GM04503 (cell line): ENCODE measurements at regions not wholly inside any gene's neighbourhood (a gene's known extent, or its start where the extent isn't known, plus 50 kb on each side); places are given as distances from the start of the nearest gene placed in this dataset.

Source experiments
- DNase-seq: peaks from one replicate; pipeline ENCODE4 v3.0.0-alpha.2; 2012; ENCODE audit warnings: low read depth

DNA sequence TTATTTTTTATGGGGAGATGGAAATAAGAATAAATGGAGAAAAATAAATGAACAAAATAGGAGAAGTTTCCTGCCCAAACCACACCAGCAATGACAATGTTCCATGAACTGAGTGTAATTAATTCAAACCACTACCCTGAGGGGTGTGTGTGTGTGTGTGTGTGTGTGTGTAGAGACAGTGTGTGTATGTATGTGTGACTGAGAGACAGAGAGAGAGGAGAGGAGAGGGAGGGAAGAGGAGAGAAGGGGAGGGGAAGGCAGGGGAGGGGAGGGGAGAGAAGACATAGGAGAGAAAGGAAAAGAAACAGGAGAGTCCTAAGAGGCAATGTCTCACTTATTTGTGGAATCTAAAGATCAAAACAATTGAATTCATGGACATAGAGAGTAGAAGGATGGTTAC, 65.0 kb upstream of the POU2AF1 start:
- DNase-seq, result no peak

DNA sequence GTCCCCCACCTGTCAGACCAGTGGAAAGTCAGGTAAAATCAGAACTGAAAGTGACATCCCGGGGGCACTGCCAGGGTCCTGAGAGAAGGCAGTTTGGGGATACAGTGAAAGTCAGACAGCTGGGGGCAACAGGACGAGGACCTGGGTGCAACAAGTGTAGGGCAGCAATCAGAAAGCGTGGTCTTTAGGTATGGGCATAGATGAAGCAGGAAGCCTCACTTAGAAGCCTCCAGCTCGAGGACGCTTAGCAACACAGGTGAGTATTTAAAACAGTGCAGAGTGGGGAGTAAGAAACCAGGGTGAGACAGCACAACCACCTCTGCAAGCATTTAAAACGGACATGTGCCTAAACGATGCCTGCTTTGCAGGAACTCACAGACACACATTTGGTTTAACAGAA, 64.6 kb upstream of the POU2AF1 start:
- DNase-seq, result no peak

DNA sequence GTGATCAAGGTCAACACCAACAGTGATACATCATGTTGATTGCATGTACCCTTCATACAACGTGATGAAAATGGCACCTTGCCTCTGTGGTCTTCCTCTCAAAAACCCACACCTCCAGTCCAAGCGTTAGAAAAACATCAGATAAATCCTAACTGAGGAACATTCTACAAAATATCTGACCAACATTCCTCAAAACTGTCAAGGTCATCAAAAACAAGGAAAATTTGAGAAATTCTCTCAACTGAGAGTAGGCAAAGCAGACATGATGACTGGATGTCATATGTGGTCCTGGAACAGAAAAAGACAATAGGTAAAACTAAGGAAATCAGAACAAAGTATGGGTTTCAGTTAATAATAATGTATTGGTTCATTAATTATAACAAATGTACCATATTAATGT, 64.0 kb upstream of the POU2AF1 start:
- DNase-seq, result no peak

GRCh38 chr11:111441443-111441842, 62.4 kb upstream of the POU2AF1 start:
- no peak for DNase-seq

DNA sequence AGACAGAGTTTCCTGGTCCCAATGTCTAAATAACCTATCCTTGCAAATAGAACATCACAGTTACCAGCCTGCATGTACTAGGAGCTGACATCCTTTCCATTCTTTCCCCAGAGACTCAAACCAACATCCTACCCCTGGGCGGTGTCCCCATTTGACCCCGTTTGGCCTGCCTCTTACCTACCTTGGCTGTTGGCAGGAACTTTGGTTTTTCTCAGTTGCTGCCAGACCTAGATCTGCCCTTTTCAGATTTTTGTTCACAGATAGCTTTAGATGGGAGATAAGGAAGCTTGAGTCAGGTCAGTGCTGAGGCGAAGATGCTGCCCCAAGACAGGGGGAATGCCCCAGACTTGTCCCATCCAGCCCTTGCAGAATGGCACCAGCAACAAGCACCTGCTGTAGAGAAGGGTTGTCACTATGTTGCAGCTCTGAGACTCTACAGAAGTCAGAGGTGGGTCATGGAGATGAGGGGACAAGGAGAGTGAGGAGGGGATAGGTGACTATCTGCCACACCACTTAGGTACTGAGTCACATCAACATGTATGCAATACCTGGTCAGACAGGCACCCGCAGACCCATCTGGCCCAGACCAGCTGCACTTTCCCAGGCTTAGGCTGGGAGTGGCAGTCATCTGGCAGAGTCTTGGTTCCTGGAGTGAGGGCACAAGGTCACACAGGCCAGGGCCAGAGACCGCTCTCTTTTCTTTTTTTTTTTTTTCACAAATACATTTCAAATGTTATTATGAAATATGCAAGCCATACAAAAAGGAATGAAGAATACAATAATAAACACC, 61.5 kb upstream of the POU2AF1 start:
- no peak for DNase-seq

- DNase-seq, result no peak
Observed at GRCh38 chr11:111439901-111440300, 60.8 kb upstream of the POU2AF1 start.

- no peak for DNase-seq
Observed at GRCh38 chr11:111438846-111439520, 59.9 kb upstream of the POU2AF1 start.

- no peak for DNase-seq
Observed at GRCh38 chr11:111438168-111438567, 59.1 kb upstream of the POU2AF1 start.

GRCh38 chr11:111435046-111435698, 56.1 kb upstream of the POU2AF1 start:
- no peak for DNase-seq

DNA sequence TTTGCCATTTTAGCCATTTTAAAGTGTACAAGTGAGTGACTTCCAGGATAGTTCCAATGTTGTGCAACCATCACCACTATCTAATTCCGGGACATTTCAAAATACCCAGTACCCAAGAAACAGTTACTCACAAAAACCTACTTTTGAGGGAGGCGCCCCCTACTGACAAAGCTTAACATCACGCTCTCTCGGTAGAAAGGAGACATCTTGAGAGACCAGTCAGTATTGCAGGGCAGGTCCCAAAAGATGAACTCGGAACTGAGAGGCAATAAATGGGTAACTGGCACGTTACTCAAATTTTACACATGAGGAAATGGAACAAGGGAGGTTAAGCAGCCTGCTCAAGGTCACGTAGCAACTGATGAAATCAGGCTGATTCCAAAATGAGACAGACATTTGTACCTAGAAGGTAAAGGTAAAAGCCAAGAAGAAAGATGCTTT, 50.0 kb upstream of the POU2AF1 start:
- peak; percentile 31 for DNase-seq
